HepG2 (cell line): ENCODE measurements at regions not wholly inside any gene's neighbourhood (a gene's known extent, or its start where the extent isn't known, plus 50 kb on each side); places are given as distances from the start of the nearest gene placed in this dataset.

Source experiments
- ATAC-seq: fragments of 200-7000 bp; cut with Tn5 transposase; 3 replicates; pipeline ENCODE4 v1.9.1; 2020; ENCODE audit warnings: mild to moderate bottlenecking, moderate library complexity
- BruUV-seq: library from RNA; stranded (reverse); fragments of 400-500 nt; replicated peaks from 2 replicates; lab custom pipeline; 2021; lab: Mats Ljungman, UMichigan
- CTCF ChIA-PET: fragments of 300-600 bp; formaldehyde crosslinking; extraction: SDS; loops from one replicate; lab custom pipeline; 2021; ENCODE audit warnings: low total read pairs, inconsistent platforms, low intra/inter-chr PET ratio; lab: Yijun Ruan, JAX
- POLR2A ChIA-PET: fragments of 350-600 bp; sonication (Branson Sonifier 250); formaldehyde crosslinking; loops from one replicate; lab custom pipeline; 2020; ENCODE audit warnings: antibody characterized with exemption, inconsistent platforms; lab: Yijun Ruan, JAX
- DNase-seq: peaks from one replicate; pipeline ENCODE4 v3.0.0-alpha.2; 2015; ENCODE audit warnings: low spot score
- FAIRE-seq: peaks from 3 replicates; lab custom pipeline; 2011; peaks lifted over from hg19 to GRCh38; lab: Jason Lieb, UNC
- H2AFZ ChIP-seq: one replicate; pipeline ENCODE4 v1.6.1; 2011; ENCODE audit warnings: low read length, inconsistent platforms
- H3K27ac ChIP-seq: fragments of 300-600 bp; 3 replicates; pipeline ENCODE4 v1.8.0; 2011; ENCODE audit warnings: mixed run types, mild to moderate bottlenecking, mixed read lengths, low read length, inconsistent platforms; ENCODE audit not compliant: insufficient read depth; ENCODE audit errors: extremely low read length
- H3K27me3 ChIP-seq, 2 experiments: fragments of 200-600 bp in 1 of 2; 2 replicates in 1 of 2; 3 replicates in 1 of 2; pipeline versions ENCODE4 v1.6.0 to v1.8.0; 2011; ENCODE audit warnings: low read length in 2 of 2, mild to moderate bottlenecking in 2 of 2, moderate library complexity in 2 of 2, inconsistent platforms in 1 of 2; ENCODE audit not compliant: insufficient read depth in 2 of 2, control insufficient read depth in 1 of 2
- H3K36me3 ChIP-seq, 2 experiments: fragments of 200-600 bp in 1 of 2; replicated peaks in 1 of 2; 2 replicates in 1 of 2; 3 replicates in 1 of 2; pipeline versions ENCODE4 v1.5.1 to v1.8.0; 2011; ENCODE audit warnings: low read length in 2 of 2, inconsistent platforms in 1 of 2; ENCODE audit not compliant: insufficient read depth in 2 of 2, control insufficient read depth in 1 of 2
- H3K4me1 ChIP-seq: 2 replicates; pipeline ENCODE4 v1.5.1; 2012; ENCODE audit warnings: low read length, inconsistent platforms; ENCODE audit not compliant: insufficient read depth
- H3K4me2 ChIP-seq: 2 replicates; pipeline ENCODE4 v1.6.0; 2011; ENCODE audit warnings: low read depth, low read length, inconsistent platforms
- H3K4me3 ChIP-seq, 3 experiments: fragments of 200-600 bp in 1 of 3; sonication (generic), shearing (Covaris generic) in 1 of 3; replicated peaks in 1 of 3; 2 replicates each; pipeline ENCODE4 v1.5.1; 2011 to 2016; ENCODE audit warnings: low read length in 3 of 3, inconsistent platforms in 2 of 3, low read depth in 2 of 3, mild to moderate bottlenecking in 2 of 3, control low read depth in 1 of 3, mixed read lengths in 1 of 3; ENCODE audit not compliant: insufficient read depth in 1 of 3
- H3K79me2 ChIP-seq: one replicate; pipeline ENCODE4 v1.6.1; 2011; ENCODE audit warnings: low read length, inconsistent platforms; ENCODE audit not compliant: insufficient read depth
- H3K9ac ChIP-seq: 2 replicates; pipeline ENCODE4 v1.6.0; 2011; ENCODE audit warnings: mild to moderate bottlenecking, low read depth, low read length, inconsistent platforms; ENCODE audit not compliant: insufficient read depth
- H3K9me3 ChIP-seq: 2 replicates; pipeline ENCODE4 v1.5.1; 2012; ENCODE audit warnings: mild to moderate bottlenecking, low read length
- H4K20me1 ChIP-seq: 2 replicates; pipeline ENCODE4 v1.6.0; 2011; ENCODE audit warnings: inconsistent platforms, mild to moderate bottlenecking, low read length, moderate library complexity; ENCODE audit not compliant: insufficient read depth
- HNF4A ChIP-seq: sonication (generic); formaldehyde crosslinking; IDR thresholded peaks from 2 replicates; pipeline ENCODE4 v1.4.0; 2020; ENCODE audit warnings: missing genetic modification reagents
- KDM5A ChIP-seq: fragments of 200-600 bp; sonication (generic); IDR thresholded peaks from 2 replicates; pipeline ENCODE4 v1.7.0; 2018; ENCODE audit warnings: antibody characterized with exemption, mild to moderate bottlenecking, low read length, borderline replicate concordance
- KDM6A ChIP-seq: IDR thresholded peaks from 2 replicates; pipeline ENCODE4 v1.6.1; 2016; ENCODE audit warnings: low read depth
- KLF15 ChIP-seq: sonication (generic); formaldehyde crosslinking; IDR thresholded peaks from 2 replicates; pipeline ENCODE4 v1.8.1; 2023; ENCODE audit warnings: borderline replicate concordance, mild to moderate bottlenecking, inconsistent platforms, missing genetic modification reagents, mixed read lengths
- TEAD3 ChIP-seq: optimal IDR thresholded peaks from 2 replicates; pipeline ENCODE3; 2016; ENCODE audit warnings: borderline replicate concordance
- TMF1 ChIP-seq: sonication (generic); formaldehyde crosslinking; IDR thresholded peaks from 2 replicates; pipeline ENCODE4 v1.8.1; 2022; ENCODE audit warnings: low read depth, missing genetic modification reagents
- ZBTB38 ChIP-seq: sonication (generic); formaldehyde crosslinking; IDR thresholded peaks from 2 replicates; pipeline ENCODE4 v1.5.1; 2020; ENCODE audit warnings: mild to moderate bottlenecking, missing genetic modification reagents
- ZFP1 ChIP-seq: IDR thresholded peaks from 2 replicates; pipeline ENCODE4 v1.6.1; 2016
- ZNF232 ChIP-seq: sonication (generic); formaldehyde crosslinking; IDR thresholded peaks from 2 replicates; pipeline ENCODE4 v1.4.0; 2020; ENCODE audit warnings: missing genetic modification reagents, borderline replicate concordance
- ZNF275 ChIP-seq: sonication (generic); formaldehyde crosslinking; IDR thresholded peaks from 2 replicates; pipeline ENCODE4 v1.8.0; 2022; ENCODE audit warnings: missing genetic modification reagents, mild to moderate bottlenecking, inconsistent platforms, borderline replicate concordance
- ZNF431 ChIP-seq: sonication (generic); formaldehyde crosslinking; IDR thresholded peaks from 2 replicates; pipeline ENCODE4 v1.9.0; 2022; ENCODE audit warnings: missing genetic modification reagents, low read depth, mild to moderate bottlenecking, borderline replicate concordance
- ZNF503 ChIP-seq: sonication (generic); formaldehyde crosslinking; IDR thresholded peaks from 2 replicates; pipeline ENCODE4 v1.4.0; 2020; ENCODE audit warnings: missing genetic modification reagents
- WGBS: methylation state at CpG from one replicate; pipeline ENCODE4 v1.1.6; 2017; ENCODE audit warnings: low lambda C conversion rate; 5-methylcytosine and 5-hydroxymethylcytosine counted together
- in situ Hi-C: cut with HindIII; loops from 2 replicates; pipeline ENCODE4 v1.10.0; 2017; ENCODE audit warnings: low pct_unique_long_range_greater_than_20kb; ENCODE audit not compliant: extremely low pct_ligation_motif_present
- intact Hi-C: fragments of 100-400 bp; cut with micrococcal nuclease; formaldehyde crosslinking; loops from one replicate; pipeline ENCODE4 v1.10.0; 2022; ENCODE audit not compliant: unreplicated experiment

GRCh38 chr18:67192535-67192934 lies 324.0 kb downstream of the DSEL start:
- H3K27me3 ChIP-seq = no peaks in the 10 kb centered on the region
- H2AFZ ChIP-seq = no peak overlapping the region
- intact Hi-C loops (no loop called here), in situ Hi-C loops (loop anchor here (5.0 to 25.0 kb wide), 2 partner anchors 85 to 630 kb away; no protein-coding TSS in a partner anchor)
- H3K4me3 ChIP-seq = no peak overlapping the region
- no peaks in the 10 kb centered on the region for H3K9me3 ChIP-seq
- ChIA-PET CTCF (no interaction called here), POLR2A (no interaction called here)
- no peak for FAIRE-seq
- no peaks in the 10 kb centered on the region for H3K79me2 ChIP-seq
- no peaks in the 10 kb centered on the region for H3K36me3 ChIP-seq
- no TSS peak for BruUV-seq
- ATAC-seq = no peak
- no peak overlapping the region for H3K27ac ChIP-seq
- 15% methylated on average over 5 of the region's 5 CpGs for WGBS
- H3K4me1 ChIP-seq = no peaks in the 10 kb centered on the region
- no peaks in the 10 kb centered on the region for H4K20me1 ChIP-seq
- peak; percentile 34; the same call in 1 of the 2 replicates for TF ChIP-seq HNF4A (CRISPR knock-in tag)
- TF ChIP-seq ZNF503 (CRISPR knock-in tag) = no peak
- TF ChIP-seq ZNF431 (CRISPR knock-in tag) = no peak
- TF ChIP-seq, all 625 proteins: peak for 1
- Histone ChIP-seq H3K4me2 (no peak overlapping the region), H3K9ac (no peak overlapping the region)
- no peak for DNase-seq

GRCh38 chr18:67183398-67183797 lies 333.1 kb downstream of the DSEL start:
- Histone ChIP-seq H3K4me3 (no peak overlapping the region), H3K79me2 (no peaks in the 10 kb centered on the region), H3K4me1 (no peaks in the 10 kb centered on the region), H3K27ac (no peak overlapping the region), H3K4me2 (no peak overlapping the region), H3K9me3 (no peaks in the 10 kb centered on the region), H3K27me3 (no peaks in the 10 kb centered on the region), H3K9ac (no peak overlapping the region), H2AFZ (no peak overlapping the region), H3K36me3 (no peaks in the 10 kb centered on the region), H4K20me1 (no peaks in the 10 kb centered on the region)
- DNase-seq = no peak
- CTCF ChIA-PET = no interaction called here
- POLR2A ChIA-PET = no interaction called here
- intact Hi-C loops (no loop called here), in situ Hi-C loops (loop anchor here (25.0 kb wide), 1 partner anchor 621 kb away; no protein-coding TSS in a partner anchor)
- WGBS = 1% methylated on average over 4 of the region's 4 CpGs
- FAIRE-seq = no peak
- ATAC-seq = no peak
- no TSS peak for BruUV-seq
- TF ChIP-seq TEAD3 (CRISPR knock-in tag) (no peak), KDM6A (no peak), ZNF275 (CRISPR knock-in tag) (no peak), KDM5A (no peak), ZNF232 (no peak), TMF1 (CRISPR knock-in tag) (no peak), KLF15 (CRISPR knock-in tag) (no peak), ZBTB38 (CRISPR knock-in tag) (no peak), ZFP1 (CRISPR knock-in tag) (no peak)
